K562 (cell line): ENCODE measurements at regions not wholly inside any gene's neighbourhood (a gene's known extent, or its start where the extent isn't known, plus 50 kb on each side); places are given as distances from the start of the nearest gene placed in this dataset.

ENCODE experiments used
- CREB5 ChIP-seq: fragments of 250-450 bp; sonication (Bioruptor Pico); IDR thresholded peaks from 2 replicates; pipeline ENCODE4 v1.5.0; 2020; ENCODE audit warnings: mild to moderate bottlenecking
- CTCF ChIP-seq, 3 experiments: IDR thresholded peaks in 2 of 3; conservative IDR thresholded peaks in 1 of 3; 2 replicates each; pipeline ENCODE4 v1.5.1; 2011 to 2012; ENCODE audit warnings: low read length in 3 of 3, mild to moderate bottlenecking in 3 of 3, control low read depth in 2 of 3, improper control_type of control experiment in 1 of 3, inconsistent platforms in 1 of 3, low read depth in 1 of 3, mixed read lengths in 1 of 3, moderate library complexity in 1 of 3; ENCODE audit not compliant: insufficient read depth in 2 of 3
- ELF1 ChIP-seq: fragments of 200-800 bp; sonication (Bioruptor generic); IDR thresholded peaks from 2 replicates; pipeline ENCODE4 v1.6.1; 2016; ENCODE audit warnings: missing genetic modification characterization, missing compliant biosample characterization
- ESRRA ChIP-seq: fragments of 450-650 bp; IDR thresholded peaks from 2 replicates; pipeline ENCODE4 v1.6.1; 2014; ENCODE audit warnings: low read depth, mild to moderate bottlenecking, moderate library complexity, borderline replicate concordance
- EZH2 ChIP-seq: IDR thresholded peaks from 2 replicates; pipeline ENCODE4 v1.6.1; 2012; ENCODE audit warnings: low read depth, mild to moderate bottlenecking, inconsistent platforms, low read length, borderline replicate concordance
- HCFC1 ChIP-seq: IDR thresholded peaks from 2 replicates; pipeline ENCODE4 v1.6.1; 2012; ENCODE audit warnings: low read depth, low read length, improper control_type of control experiment
- PHF21A ChIP-seq: fragments of 450-650 bp; IDR thresholded peaks from 2 replicates; pipeline ENCODE4 v1.6.1; 2017; ENCODE audit warnings: low read depth, borderline replicate concordance
- SIN3A ChIP-seq, 2 experiments: fragments of 150-350 bp in 1 of 2; IDR thresholded peaks; 2 replicates each; pipeline ENCODE4 v1.6.1; 2011 to 2016; ENCODE audit warnings: borderline replicate concordance in 2 of 2, low read depth in 2 of 2, low read length in 2 of 2, mild to moderate bottlenecking in 2 of 2, moderate library complexity in 2 of 2; ENCODE audit not compliant: control insufficient read depth in 1 of 2
- SPI1 ChIP-seq: IDR thresholded peaks from 2 replicates; pipeline ENCODE4 v1.6.1; 2011; ENCODE audit warnings: low read depth, low read length, control low read depth, borderline replicate concordance

GRCh38 chr10:105967256-105967655 is 1197.2 kb downstream of the SORCS1 start:
- TF ChIP-seq CTCF (IDR thresholded peaks at IDR 0.05 in 2 of 3, conservative IDR thresholded peaks at IDR 0.05 in 1 of 3; ENCODE audit: insufficient read depth in 2 of 3, low read depth in 1 of 3, low read length in 3 of 3) (no peak), HCFC1 (no peak), EZH2 (no peak), PHF21A (no peak), ESRRA (no peak), CREB5 (CRISPR knock-in tag) (no peak), ELF1 (tag) (no peak), SIN3A (IDR thresholded peaks at IDR 0.05; ENCODE audit: borderline replicate concordance in 2 of 2, control insufficient read depth in 1 of 2, low read depth in 2 of 2, low read length in 2 of 2) (no peak), SPI1 (no peak)
